ENCODE measurements at regions not wholly inside any gene's neighbourhood (a gene's known extent, or its start where the extent isn't known, plus 50 kb on each side); places are given as distances from the start of the nearest gene placed in this dataset.

- no peaks in the 10 kb centered on the region for H3K27me3 ChIP-seq (ENCODE audit: control insufficient read depth, insufficient read depth, low read length)
- H3K27ac ChIP-seq (ENCODE audit: low read depth, low read length) = no peak overlapping the region
- ChIA-PET POLR2A (no interaction called here), CTCF (no interaction called here)
- no peak overlapping the region for H3K4me3 ChIP-seq (ENCODE audit: low read depth, low read length)
- TF ChIP-seq CTCF (IDR thresholded peaks at IDR 0.05; ENCODE audit: low read depth, low read length) = no peak
- H3K9me3 ChIP-seq (ENCODE audit: control insufficient read depth, insufficient read depth, low read length) = no peaks in the 10 kb centered on the region
- no peak for DNase-seq (ENCODE audit: low read depth, low spot score)
Measured at GRCh38 chr4:132542228-132542627, 606.9 kb upstream of the PCDH10 start.

GRCh38 chr4:132548463-132548862 lies 600.6 kb upstream of the PCDH10 start:
- H3K27ac ChIP-seq (ENCODE audit: low read depth, low read length) = no peak overlapping the region
- no peak overlapping the region for H3K4me3 ChIP-seq (ENCODE audit: low read depth, low read length)
- ChIA-PET CTCF (no interaction called here), POLR2A (no interaction called here)
- no peaks in the 10 kb centered on the region for H3K27me3 ChIP-seq (ENCODE audit: control insufficient read depth, insufficient read depth, low read length)
- no peaks in the 10 kb centered on the region for H3K9me3 ChIP-seq (ENCODE audit: control insufficient read depth, insufficient read depth, low read length)
- TF ChIP-seq CTCF (IDR thresholded peaks at IDR 0.05; ENCODE audit: low read depth, low read length) = no peak
- DNase-seq (ENCODE audit: low read depth, low spot score) = no peak

- TF ChIP-seq CTCF (IDR thresholded peaks at IDR 0.05; ENCODE audit: low read depth, low read length) = no peak
- ChIA-PET POLR2A (no interaction called here), CTCF (no interaction called here)
- no peak overlapping the region for H3K27ac ChIP-seq (ENCODE audit: low read depth, low read length)
- H3K4me3 ChIP-seq (ENCODE audit: low read depth, low read length) = no peak overlapping the region
- DNase-seq (ENCODE audit: low read depth, low spot score) = no peak
- H3K27me3 ChIP-seq (ENCODE audit: control insufficient read depth, insufficient read depth, low read length) = no peaks in the 10 kb centered on the region
- no peaks in the 10 kb centered on the region for H3K9me3 ChIP-seq (ENCODE audit: control insufficient read depth, insufficient read depth, low read length)
Measured at GRCh38 chr4:132556316-132556715, 592.8 kb upstream of the PCDH10 start.

- DNase-seq (ENCODE audit: low read depth, low spot score) = no peak
- H3K27me3 ChIP-seq (ENCODE audit: control insufficient read depth, insufficient read depth, low read length) = no peaks in the 10 kb centered on the region
- no peaks in the 10 kb centered on the region for H3K9me3 ChIP-seq (ENCODE audit: control insufficient read depth, insufficient read depth, low read length)
- ChIA-PET CTCF (no interaction called here), POLR2A (no interaction called here)
- H3K27ac ChIP-seq (ENCODE audit: low read depth, low read length) = no peak overlapping the region
- 0 out of 2 replicates have a peak, but pooled peaks have one; percentile 19 for TF ChIP-seq CTCF (IDR thresholded peaks at IDR 0.05; ENCODE audit: low read depth, low read length)
- H3K4me3 ChIP-seq (ENCODE audit: low read depth, low read length) = no peak overlapping the region
Measured at GRCh38 chr4:132557660-132558059, 591.4 kb upstream of the PCDH10 start.

GRCh38 chr4:132564920-132565319 lies 584.2 kb upstream of the PCDH10 start:
- ChIA-PET POLR2A (no interaction called here), CTCF (no interaction called here)
- H3K27ac ChIP-seq (ENCODE audit: low read depth, low read length) = no peak overlapping the region
- TF ChIP-seq CTCF (IDR thresholded peaks at IDR 0.05; ENCODE audit: low read depth, low read length) = no peak
- no peaks in the 10 kb centered on the region for H3K27me3 ChIP-seq (ENCODE audit: control insufficient read depth, insufficient read depth, low read length)
- no peaks in the 10 kb centered on the region for H3K9me3 ChIP-seq (ENCODE audit: control insufficient read depth, insufficient read depth, low read length)
- DNase-seq (ENCODE audit: low read depth, low spot score) = no peak
- no peak overlapping the region for H3K4me3 ChIP-seq (ENCODE audit: low read depth, low read length)

Measured in AG04450 (cell line).